A673 (cell line): ENCODE measurements at regions not wholly inside any gene's neighbourhood (a gene's known extent, or its start where the extent isn't known, plus 50 kb on each side); places are given as distances from the start of the nearest gene placed in this dataset.

Experiments used
- BruUV-seq: library from RNA; stranded (reverse); fragments of 400-500 nt; replicated peaks from 2 replicates; lab custom pipeline; 2021; lab: Mats Ljungman, UMichigan
- CTCF ChIA-PET: fragments of 300-600 bp; sonication (Branson Sonifier 250); formaldehyde crosslinking; loops from one replicate; lab custom pipeline; 2022; ENCODE audit warnings: antibody characterized with exemption; lab: Charles Lee
- POLR2A ChIA-PET: fragments of 300-600 bp; sonication (Branson Sonifier 250); formaldehyde crosslinking; loops from one replicate; lab custom pipeline; 2022; ENCODE audit warnings: antibody characterized with exemption; ENCODE audit not compliant: low non-redundant PET; lab: Charles Lee
- DNase-seq: peaks from one replicate; pipeline ENCODE4 v3.0.0-alpha.2; 2015; ENCODE audit warnings: low spot score
- H3K27ac ChIP-seq: fragments of 200-600 bp; sonication (generic); 2 replicates; pipeline ENCODE4 v1.5.1; 2016; ENCODE audit warnings: mixed run types, low read depth, mild to moderate bottlenecking, mixed read lengths, antibody characterized with exemption, low read length; ENCODE audit not compliant: poor library complexity, severe bottlenecking
- H3K27me3 ChIP-seq: fragments of 200-600 bp; sonication (generic); replicated peaks from 2 replicates; pipeline ENCODE4 v1.6.1; 2017; ENCODE audit warnings: mixed run types, low read depth, mild to moderate bottlenecking, mixed read lengths, antibody characterized with exemption, low read length; ENCODE audit not compliant: insufficient read depth, poor library complexity
- H3K36me3 ChIP-seq: fragments of 200-600 bp; sonication (generic); 2 replicates; pipeline ENCODE4 v1.6.1; 2016; ENCODE audit warnings: mixed run types, mild to moderate bottlenecking, mixed read lengths, antibody characterized with exemption, low read length; ENCODE audit not compliant: insufficient read depth, poor library complexity, severe bottlenecking
- H3K4me1 ChIP-seq: fragments of 200-600 bp; sonication (generic); 2 replicates; pipeline ENCODE4 v1.6.1; 2017; ENCODE audit warnings: mixed run types, mild to moderate bottlenecking, mixed read lengths, antibody characterized with exemption, low read length; ENCODE audit not compliant: insufficient read depth, poor library complexity, severe bottlenecking
- H3K4me3 ChIP-seq: fragments of 200-600 bp; sonication (generic); 2 replicates; pipeline ENCODE4 v1.5.1; 2016; ENCODE audit warnings: low read depth, mixed run types, mild to moderate bottlenecking, mixed read lengths, low read length; ENCODE audit not compliant: poor library complexity, severe bottlenecking
- H3K9me3 ChIP-seq: fragments of 200-600 bp; sonication (generic); 2 replicates; pipeline ENCODE4 v1.6.1; 2016; ENCODE audit warnings: mixed run types, low read depth, mild to moderate bottlenecking, mixed read lengths, antibody characterized with exemption, low read length; ENCODE audit not compliant: poor library complexity, severe bottlenecking
- CTCF ChIP-seq: fragments of 300-800, 200-600 bp; sonication (generic); conservative IDR thresholded peaks from 2 replicates; pipeline ENCODE4 v1.5.1; 2017; ENCODE audit warnings: low read depth, mild to moderate bottlenecking, antibody characterized with exemption, low read length, moderate library complexity, mixed read lengths
- EZH2 ChIP-seq: fragments of 200-600 bp; sonication (generic); IDR thresholded peaks from 2 replicates; pipeline ENCODE4 v1.6.1; 2017; ENCODE audit warnings: borderline replicate concordance, low read depth, mild to moderate bottlenecking, mixed read lengths, antibody characterized with exemption, low read length; ENCODE audit not compliant: poor library complexity, severe bottlenecking
- intact Hi-C: fragments of 100-400 bp; cut with micrococcal nuclease; formaldehyde crosslinking; loops from one replicate; pipeline ENCODE4 v1.10.0; 2022; ENCODE audit not compliant: unreplicated experiment

GRCh38 chr20:60806824-60807223 is 445.2 kb upstream of the CDH4 start:
- TF ChIP-seq CTCF (no peak), EZH2 (no peak)
- H3K27me3 ChIP-seq, result peaks cover 3% of the 10 kb centered on the region
- H3K27ac ChIP-seq, result no peak overlapping the region
- no peaks in the 10 kb centered on the region for H3K9me3 ChIP-seq
- ChIA-PET POLR2A (no interaction called here), CTCF (no interaction called here)
- H3K4me1 ChIP-seq, result no peaks in the 10 kb centered on the region
- H3K36me3 ChIP-seq, result no peaks in the 10 kb centered on the region
- DNase-seq, result no peak
- no TSS peak for BruUV-seq
- no peak overlapping the region for H3K4me3 ChIP-seq
- intact Hi-C loops, result no loop called here

- intact Hi-C loops, result no loop called here
- Histone ChIP-seq H3K4me3 (no peak overlapping the region), H3K27ac (no peak overlapping the region), H3K36me3 (no peaks in the 10 kb centered on the region), H3K9me3 (no peaks in the 10 kb centered on the region), H3K4me1 (no peaks in the 10 kb centered on the region), H3K27me3 (peaks cover 9% of the 10 kb centered on the region)
- ChIA-PET POLR2A (no interaction called here), CTCF (no interaction called here)
- DNase-seq, result no peak
- TF ChIP-seq EZH2 (no peak), CTCF (no peak)
- no TSS peak for BruUV-seq
Measured at GRCh38 chr20:60808003-60808672, 443.9 kb upstream of the CDH4 start.

- CTCF ChIA-PET, result no interaction called here
- POLR2A ChIA-PET, result no interaction called here
- no TSS peak for BruUV-seq
Measured at GRCh38 chr20:60808701-60809100, 443.4 kb upstream of the CDH4 start.

More at GRCh38 chr20:60808701-60809100, 443.4 kb upstream of the CDH4 start:
- TF ChIP-seq EZH2 (no peak), CTCF (no peak)
- intact Hi-C loops, result no loop called here
- Histone ChIP-seq H3K36me3 (no peaks in the 10 kb centered on the region), H3K27ac (no peak overlapping the region), H3K27me3 (peaks cover 9% of the 10 kb centered on the region), H3K4me1 (no peaks in the 10 kb centered on the region), H3K4me3 (no peak overlapping the region), H3K9me3 (no peaks in the 10 kb centered on the region)
- no peak for DNase-seq
